H1 (cell line): ENCODE measurements at regions not wholly inside any gene's neighbourhood (a gene's known extent, or its start where the extent isn't known, plus 50 kb on each side); places are given as distances from the start of the nearest gene placed in this dataset. TPM values are rescaled to one million over a fixed set of nuclear protein-coding genes. Genes with fewer than 3 reads are reported as not detected.

Experiments
- CTCF ChIA-PET: fragments of 300-600 bp; sonication (Branson Sonifier 250); formaldehyde crosslinking; loops from one replicate; lab custom pipeline; 2021; ENCODE audit not compliant: partially characterized antibody; lab: Charles Lee
- POLR2A ChIA-PET: fragments of 300-600 bp; sonication (Branson Sonifier 250); formaldehyde crosslinking; loops from one replicate; lab custom pipeline; 2021; ENCODE audit warnings: inconsistent platforms; ENCODE audit not compliant: partially characterized antibody; lab: Charles Lee
- DNase-seq, 2 experiments: peaks; one replicate each; pipeline versions ENCODE4 v3.0.0 to v3.0.0-alpha.2; 2010 to 2022; ENCODE audit warnings: low spot score in 2 of 2, low read depth in 1 of 2, mixed read lengths in 1 of 2
- FAIRE-seq: peaks from 2 replicates; lab custom pipeline; 2011; peaks lifted over from hg19 to GRCh38; lab: Jason Lieb, UNC
- H2AFZ ChIP-seq: 2 replicates; pipeline ENCODE4 v1.8.1; 2012; ENCODE audit warnings: low read length, inconsistent platforms
- H2AK5ac ChIP-seq: 2 replicates; pipeline ENCODE4 v1.6.1; 2013; ENCODE audit warnings: low read depth, low read length
- H2BK120ac ChIP-seq: replicated peaks from 2 replicates; pipeline ENCODE3; 2013; ENCODE audit warnings: low read depth, low read length, inconsistent platforms
- H2BK12ac ChIP-seq: 2 replicates; pipeline ENCODE4 v1.6.1; 2013; ENCODE audit warnings: low read depth, low read length
- H2BK15ac ChIP-seq: 2 replicates; pipeline ENCODE4 v1.6.1; 2013; ENCODE audit warnings: low read length
- H2BK20ac ChIP-seq: 2 replicates; pipeline ENCODE4 v1.6.1; 2013; ENCODE audit warnings: low read length
- H2BK5ac ChIP-seq: 2 replicates; pipeline ENCODE4 v1.6.1; 2013; ENCODE audit warnings: low read depth, low read length
- H3K14ac ChIP-seq: 2 replicates; pipeline ENCODE4 v1.6.1; 2013; ENCODE audit warnings: inconsistent platforms; ENCODE audit not compliant: insufficient read length
- H3K18ac ChIP-seq: 2 replicates; pipeline ENCODE4 v1.6.1; 2013; ENCODE audit warnings: low read length; ENCODE audit errors: extremely low read depth
- H3K23ac ChIP-seq: 2 replicates; pipeline ENCODE4 v1.6.1; 2013; ENCODE audit warnings: inconsistent platforms; ENCODE audit not compliant: insufficient read length
- H3K23me2 ChIP-seq: 2 replicates; pipeline ENCODE4 v1.6.1; 2013; ENCODE audit warnings: low read depth, low read length
- H3K27ac ChIP-seq: 2 replicates; pipeline ENCODE4 v1.6.1; 2011; ENCODE audit warnings: low read depth, low read length, inconsistent platforms
- H3K27me3 ChIP-seq, 4 experiments: replicated peaks in 1 of 4; 1 replicate in 1 of 4; 2 replicates in 3 of 4; pipeline versions ENCODE4 v1.6.1 to v1.8.1; 2011 to 2013; ENCODE audit warnings: low read length in 3 of 4, mild to moderate bottlenecking in 3 of 4, inconsistent platforms in 2 of 4, mixed read lengths in 2 of 4, moderate library complexity in 1 of 4; ENCODE audit not compliant: control insufficient read depth in 3 of 4, insufficient read depth in 3 of 4; ENCODE audit errors: extremely low read depth in 1 of 4
- H3K36me3 ChIP-seq, 4 experiments: 2 replicates each; pipeline versions ENCODE4 v1.6.1 to v1.8.1; 2011 to 2013; ENCODE audit warnings: mild to moderate bottlenecking in 4 of 4, low read length in 3 of 4, moderate library complexity in 2 of 4, control low read depth in 1 of 4, inconsistent platforms in 1 of 4; ENCODE audit not compliant: insufficient read depth in 4 of 4, control insufficient read depth in 2 of 4
- H3K4ac ChIP-seq: replicated peaks from 2 replicates; pipeline ENCODE3; 2013; ENCODE audit warnings: low read length, low read depth, mixed read lengths, inconsistent platforms; ENCODE audit not compliant: insufficient read length
- H3K4me1 ChIP-seq, 4 experiments: replicated peaks in 1 of 4; 1 replicate in 1 of 4; 2 replicates in 3 of 4; pipeline versions ENCODE4 v1.6.1 to v1.8.1; 2011 to 2013; ENCODE audit warnings: low read length in 3 of 4, inconsistent platforms in 2 of 4, mixed read lengths in 1 of 4; ENCODE audit not compliant: insufficient read depth in 4 of 4, control insufficient read depth in 3 of 4
- H3K4me2 ChIP-seq, 2 experiments: 2 replicates each; pipeline versions ENCODE4 v1.6.1 to v1.8.1; 2011 to 2013; ENCODE audit warnings: low read depth in 2 of 2, low read length in 2 of 2, control low read depth in 1 of 2, inconsistent platforms in 1 of 2, mild to moderate bottlenecking in 1 of 2; ENCODE audit not compliant: insufficient read depth in 1 of 2
- H3K4me3 ChIP-seq, 4 experiments: fragments of 200-600, 300-600 bp in 1 of 4; sonication (generic), shearing (Covaris generic), sonication (Bioruptor Twin) in 1 of 4; 2 replicates each; pipeline versions ENCODE4 v1.5.1 to v1.8.1; 2011 to 2016; ENCODE audit warnings: low read length in 4 of 4, low read depth in 3 of 4, control low read depth in 2 of 4, inconsistent platforms in 2 of 4, mild to moderate bottlenecking in 2 of 4, mixed read lengths in 1 of 4, moderate library complexity in 1 of 4; ENCODE audit not compliant: insufficient read depth in 2 of 4; ENCODE audit errors: extremely low read depth in 1 of 4
- H3K56ac ChIP-seq: replicated peaks from 2 replicates; pipeline ENCODE3; 2013; ENCODE audit warnings: low read depth, mild to moderate bottlenecking, mixed read lengths, low read length, inconsistent platforms; ENCODE audit not compliant: insufficient read length
- H3K79me1 ChIP-seq: 2 replicates; pipeline ENCODE4 v1.6.1; 2013; ENCODE audit warnings: low read depth, low read length, control low read depth
- H3K79me2 ChIP-seq, 2 experiments: 2 replicates each; pipeline versions ENCODE4 v1.6.1 to v1.8.1; 2012 to 2013; ENCODE audit warnings: low read length in 2 of 2, mild to moderate bottlenecking in 2 of 2, inconsistent platforms in 1 of 2; ENCODE audit not compliant: insufficient read depth in 2 of 2, control insufficient read depth in 1 of 2
- H3K9ac ChIP-seq, 4 experiments: replicated peaks in 1 of 4; 1 replicate in 1 of 4; 2 replicates in 3 of 4; pipeline versions ENCODE4 v1.6.1 to v1.8.1; 2011 to 2013; ENCODE audit warnings: low read depth in 3 of 4, low read length in 3 of 4, control low read depth in 2 of 4, mild to moderate bottlenecking in 2 of 4, moderate library complexity in 2 of 4, inconsistent platforms in 1 of 4; ENCODE audit errors: extremely low read depth in 1 of 4
- H3K9me3 ChIP-seq, 2 experiments: 2 replicates each; pipeline versions ENCODE4 v1.6.1 to v1.8.1; 2012 to 2013; ENCODE audit warnings: mild to moderate bottlenecking in 2 of 2, moderate library complexity in 2 of 2, control low read depth in 1 of 2, inconsistent platforms in 1 of 2, low read depth in 1 of 2, low read length in 1 of 2, mixed read lengths in 1 of 2; ENCODE audit not compliant: insufficient read depth in 2 of 2
- H4K20me1 ChIP-seq, 2 experiments: replicated peaks in 1 of 2; 2 replicates each; pipeline versions ENCODE3 to v1.8.1; 2011 to 2013; ENCODE audit warnings: inconsistent platforms in 2 of 2, low read length in 2 of 2, mild to moderate bottlenecking in 1 of 2; ENCODE audit not compliant: insufficient read depth in 2 of 2, control insufficient read depth in 1 of 2
- H4K5ac ChIP-seq: 2 replicates; pipeline ENCODE4 v1.6.1; 2013; ENCODE audit warnings: low read length, low read depth, mixed read lengths, inconsistent platforms; ENCODE audit not compliant: insufficient read length
- H4K8ac ChIP-seq: 2 replicates; pipeline ENCODE4 v1.8.0; 2013; ENCODE audit warnings: mild to moderate bottlenecking, moderate library complexity, low read length, inconsistent platforms; ENCODE audit not compliant: insufficient read depth; ENCODE audit errors: extremely low read depth
- H4K91ac ChIP-seq: replicated peaks from 2 replicates; pipeline ENCODE3; 2013; ENCODE audit warnings: low read length, mixed read lengths, inconsistent platforms; ENCODE audit not compliant: insufficient read length
- BRCA1 ChIP-seq: IDR thresholded peaks from 2 replicates; pipeline ENCODE4 v1.6.1; 2012; ENCODE audit warnings: low read depth, low read length, improper control_type of control experiment
- JUN ChIP-seq: IDR thresholded peaks from 2 replicates; pipeline ENCODE4 v1.6.1; 2011; ENCODE audit warnings: low read depth, mild to moderate bottlenecking, improper control_type of control experiment, low read length
- JUND ChIP-seq: IDR thresholded peaks from 2 replicates; pipeline ENCODE4 v1.6.1; 2011; ENCODE audit warnings: mild to moderate bottlenecking, improper control_type of control experiment, low read length
- YY1 ChIP-seq: IDR thresholded peaks from 2 replicates; pipeline ENCODE4 v1.6.1; 2011; ENCODE audit warnings: low read depth, mild to moderate bottlenecking, low read length
- WGBS, 2 experiments: shearing (Covaris generic) in 1 of 2; methylation state at CpG; one replicate each; pipeline versions ENCODE4 v1.1.6 to v1.1.7; 2013 to 2015; ENCODE audit warnings: low lambda C conversion rate in 2 of 2, mixed read lengths in 2 of 2, inconsistent platforms in 1 of 2, low coverage in 1 of 2, missing lambda C conversion rate in 1 of 2; ENCODE audit not compliant: insufficient replicate concordance in 2 of 2, insufficient coverage in 1 of 2, insufficient read length in 1 of 2; ENCODE audit errors: extremely low coverage in 1 of 2, missing lambda C conversion rate in 1 of 2; 5-methylcytosine and 5-hydroxymethylcytosine counted together
- small RNA-seq: library from polyadenylated mRNA; stranded (forward); fragments of <200 nt; extraction: miRNeasy Mini kit (QIAGEN cat#:217004); gene quantifications from one replicate; pipeline ENCODE3, GENCODE V24; 2013; ENCODE audit not compliant: insufficient read depth

GRCh38 chr2:60706021-60706420, 50.0 kb upstream of the PAPOLG start:
- no peak overlapping the region for H4K8ac ChIP-seq
- no peaks in the 10 kb centered on the region for H3K23me2 ChIP-seq
- no peak overlapping the region for H3K4ac ChIP-seq
- no peak overlapping the region for H2BK5ac ChIP-seq
- H3K79me1 ChIP-seq, result no peaks in the 10 kb centered on the region
- ChIA-PET CTCF (interaction anchor here (0.7 to 6.3 kb wide), 14 partner anchors 12 to 293 kb away, joined by 3 to 54 read pairs (median 4); partner anchors contain the start of gene PAPOLG), POLR2A (no interaction called here)
- H3K18ac ChIP-seq, result no peak overlapping the region
- no peak overlapping the region for H3K56ac ChIP-seq
- 89% methylated on average over 4 of the region's 4 CpGs; no CpG with 5 or more reads in 1 of the 2 experiments for WGBS, 2 experiments
- H2BK12ac ChIP-seq, result no peak overlapping the region
- H3K9me3 ChIP-seq, result no peaks in the 10 kb centered on the region
- H3K36me3 ChIP-seq, result no peaks in the 10 kb centered on the region
- no peak overlapping the region for H2BK20ac ChIP-seq
- H3K27me3 ChIP-seq, result no peaks in the 10 kb centered on the region
- H3K14ac ChIP-seq, result no peak overlapping the region
- no peaks in the 10 kb centered on the region for H3K79me2 ChIP-seq
- H3K4me2 ChIP-seq, result no peak overlapping the region
- no peak overlapping the region for H2AFZ ChIP-seq
- FAIRE-seq, result no peak
- TF ChIP-seq JUN, result no peak
- no peak for TF ChIP-seq YY1
- TF ChIP-seq BRCA1, result no peak
- no peak for TF ChIP-seq JUND
- no peak overlapping the region for H4K5ac ChIP-seq
- no peak overlapping the region for H2BK120ac ChIP-seq
- DNase-seq, result no peak
- H3K23ac ChIP-seq, result no peak overlapping the region
- H3K27ac ChIP-seq, result no peak overlapping the region
- no peak overlapping the region for H3K9ac ChIP-seq
- H3K4me1 ChIP-seq, result no peaks in the 10 kb centered on the region
- no peak overlapping the region for H2BK15ac ChIP-seq
- no peak overlapping the region for H3K4me3 ChIP-seq
- H4K91ac ChIP-seq, result no peak overlapping the region
- H4K20me1 ChIP-seq, result no peaks in the 10 kb centered on the region
- H2AK5ac ChIP-seq, result no peak overlapping the region

Small RNA genes lying in the stretch of these regions (small RNA-seq; reads per million reads assigned to genes)
- gene RN7SL361P, result not detected
